PC-3 (cell line): ENCODE measurements at regions not wholly inside any gene's neighbourhood (a gene's known extent, or its start where the extent isn't known, plus 50 kb on each side); places are given as distances from the start of the nearest gene placed in this dataset.

ENCODE experiments used
- ATAC-seq: fragments of 200-7000 bp; cut with Tn5 transposase; 2 replicates; pipeline ENCODE4 v1.9.1; 2020; ENCODE audit warnings: mild to moderate bottlenecking, moderate library complexity
- BruUV-seq: library from RNA; stranded (reverse); fragments of 400-500 nt; replicated peaks from 2 replicates; lab custom pipeline; 2021; lab: Mats Ljungman, UMichigan
- CTCF ChIA-PET: fragments of 300-600 bp; sonication (Branson Sonifier 250); formaldehyde crosslinking; loops from one replicate; lab custom pipeline; 2022; ENCODE audit warnings: antibody characterized with exemption; lab: Charles Lee
- POLR2A ChIA-PET: fragments of 300-600 bp; sonication (Branson Sonifier 250); formaldehyde crosslinking; loops from one replicate; lab custom pipeline; 2022; ENCODE audit warnings: antibody characterized with exemption; ENCODE audit not compliant: unreplicated experiment; lab: Charles Lee
- DNase-seq: peaks from one replicate; pipeline ENCODE4 v3.0.0-alpha.2; 2015
- H2AFZ ChIP-seq: fragments of 300-600 bp; sonication (generic); 2 replicates; pipeline ENCODE4 v1.6.0; 2016; ENCODE audit warnings: antibody characterized with exemption, low read length
- H3F3A ChIP-seq: fragments of 300-600 bp; sonication (generic); one replicate; pipeline ENCODE4 v1.6.0; 2017; ENCODE audit warnings: antibody characterized with exemption, low read length, control low read depth, mild to moderate bottlenecking; ENCODE audit not compliant: unreplicated experiment
- H3K27ac ChIP-seq: fragments of 300-600 bp; sonication (generic); 2 replicates; pipeline ENCODE4 v1.5.1; 2016; ENCODE audit warnings: mild to moderate bottlenecking, low read length
- H3K27me3 ChIP-seq: fragments of 300-600 bp; sonication (generic); 2 replicates; pipeline ENCODE4 v1.6.1; 2016; ENCODE audit warnings: low read length, mixed read lengths
- H3K36me3 ChIP-seq: fragments of 300-600 bp; sonication (generic); 2 replicates; pipeline ENCODE4 v1.6.1; 2016; ENCODE audit warnings: low read depth, mixed run types, low read length, mixed read lengths
- H3K4me1 ChIP-seq: fragments of 300-600 bp; sonication (generic); 2 replicates; pipeline ENCODE4 v1.5.1; 2016; ENCODE audit warnings: low read length; ENCODE audit not compliant: insufficient read depth
- H3K4me2 ChIP-seq: fragments of 300-600 bp; sonication (generic); 2 replicates; pipeline ENCODE4 v1.6.0; 2016; ENCODE audit warnings: low read length
- H3K4me3 ChIP-seq: fragments of 300-600 bp; sonication (generic); 2 replicates; pipeline ENCODE4 v1.5.1; 2016; ENCODE audit warnings: mild to moderate bottlenecking, low read length, mixed read lengths
- H3K79me2 ChIP-seq: fragments of 300-600 bp; sonication (generic); 2 replicates; pipeline ENCODE4 v1.6.1; 2017; ENCODE audit warnings: low read length, mixed read lengths
- H3K9ac ChIP-seq: fragments of 300-600 bp; sonication (generic); 2 replicates; pipeline ENCODE4 v1.6.0; 2016; ENCODE audit warnings: mild to moderate bottlenecking, low read length
- H3K9me2 ChIP-seq: fragments of 300-600 bp; sonication (generic); replicated peaks from 2 replicates; pipeline ENCODE4 v1.6.1; 2016; ENCODE audit warnings: mixed run types, low read length, mixed read lengths
- H3K9me3 ChIP-seq: fragments of 300-600 bp; sonication (generic); 2 replicates; pipeline ENCODE4 v1.6.1; 2016; ENCODE audit warnings: low read length, mixed read lengths
- H4K20me1 ChIP-seq: fragments of 300-600 bp; sonication (generic); 2 replicates; pipeline ENCODE4 v1.6.1; 2016; ENCODE audit warnings: low read length, mixed read lengths
- CTCF ChIP-seq: fragments of 300-600 bp; sonication (generic); conservative IDR thresholded peaks from 2 replicates; pipeline ENCODE4 v1.5.1; 2017; ENCODE audit warnings: antibody characterized with exemption, low read depth, mild to moderate bottlenecking, low read length
- EZH2 ChIP-seq: fragments of 300-600 bp; sonication (generic); IDR thresholded peaks from one replicate; pipeline ENCODE4 v1.6.1; 2017; ENCODE audit warnings: antibody characterized with exemption, mild to moderate bottlenecking, low read length; ENCODE audit not compliant: unreplicated experiment
- EZH2phosphoT487 ChIP-seq: fragments of 300-600 bp; sonication (generic); IDR thresholded peaks from 2 replicates; pipeline ENCODE4 v1.6.1; 2018; ENCODE audit warnings: mild to moderate bottlenecking, antibody characterized with exemption, low read length, borderline replicate concordance
- intact Hi-C: fragments of 100-400 bp; cut with micrococcal nuclease; formaldehyde crosslinking; loops from 2 replicates; pipeline ENCODE4 v1.9.0; 2023

DNA sequence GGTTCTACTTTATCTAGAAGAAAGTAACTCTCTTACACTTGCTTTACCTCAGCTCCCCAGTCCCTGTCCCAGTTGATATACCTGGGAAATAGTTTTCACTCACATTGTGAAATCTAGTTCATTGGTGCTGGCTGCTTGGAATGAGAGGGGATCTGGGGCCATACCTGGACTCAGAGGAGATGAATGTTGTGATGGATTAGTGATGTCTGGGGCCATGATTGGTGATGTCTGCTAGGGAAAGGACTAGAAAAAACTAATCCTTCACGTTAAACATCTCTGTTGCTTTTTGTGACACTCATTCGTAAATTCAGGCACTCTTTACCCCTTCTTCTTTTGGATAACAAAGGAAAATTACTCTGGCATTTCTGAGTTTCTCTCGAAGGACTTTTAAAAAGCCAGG lies 152.4 kb downstream of the RAB11FIP2 start:
- no peaks in the 10 kb centered on the region for H3F3A ChIP-seq
- H3K4me2 ChIP-seq = no peak overlapping the region
- no TSS peak for BruUV-seq
- no peaks in the 10 kb centered on the region for H3K9me2 ChIP-seq
- intact Hi-C loops = no loop called here
- H3K79me2 ChIP-seq = no peaks in the 10 kb centered on the region
- H3K9ac ChIP-seq = no peak overlapping the region
- POLR2A ChIA-PET = no interaction called here
- ATAC-seq (no peak), DNase-seq (no peak)
- no peak overlapping the region for H2AFZ ChIP-seq
- no peak for TF ChIP-seq CTCF
- TF ChIP-seq EZH2phosphoT487 = no peak
- no peak for TF ChIP-seq EZH2
- H3K27ac ChIP-seq = no peak overlapping the region
- H3K9me3 ChIP-seq = no peaks in the 10 kb centered on the region
- no peaks in the 10 kb centered on the region for H3K4me1 ChIP-seq
- H3K36me3 ChIP-seq = no peaks in the 10 kb centered on the region
- H3K27me3 ChIP-seq = peaks cover 17% of the 10 kb centered on the region
- CTCF ChIA-PET = no interaction called here
- H4K20me1 ChIP-seq = no peaks in the 10 kb centered on the region
- H3K4me3 ChIP-seq = no peak overlapping the region

DNA sequence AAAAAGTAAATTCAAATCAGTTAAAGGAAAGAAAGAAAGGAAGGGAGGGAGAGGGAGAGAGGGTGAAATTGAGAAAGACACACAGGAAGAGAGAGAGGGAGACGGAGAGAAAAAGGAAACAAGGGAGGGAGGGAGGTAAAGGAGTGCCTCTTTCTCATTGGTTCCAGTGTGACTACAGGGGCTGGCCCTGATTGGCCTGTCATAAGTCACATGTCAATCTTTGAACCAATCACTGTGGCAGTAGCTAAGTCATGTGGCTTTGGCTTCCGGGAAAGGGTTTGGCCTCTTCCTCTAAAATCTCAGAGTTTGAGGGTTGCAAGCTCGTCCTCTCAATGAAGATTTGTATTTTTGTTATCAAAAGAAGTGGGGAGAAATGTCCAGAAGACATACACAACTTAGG lies 150.2 kb downstream of the RAB11FIP2 start:
- Histone ChIP-seq H2AFZ (no peak overlapping the region), H3F3A (no peaks in the 10 kb centered on the region), H3K27ac (no peak overlapping the region), H3K9me3 (no peaks in the 10 kb centered on the region), H3K36me3 (no peaks in the 10 kb centered on the region), H3K9me2 (no peaks in the 10 kb centered on the region), H3K79me2 (no peaks in the 10 kb centered on the region), H3K4me3 (no peak overlapping the region), H3K9ac (no peak overlapping the region), H4K20me1 (no peaks in the 10 kb centered on the region), H3K4me1 (no peaks in the 10 kb centered on the region), H3K27me3 (peaks cover 9% of the 10 kb centered on the region), H3K4me2 (no peak overlapping the region)
- BruUV-seq = no TSS peak
- POLR2A ChIA-PET = interaction anchor here (0.5 to 0.7 kb wide), 3 partner anchors 7 to 230 kb away, joined by 5 to 14 read pairs (median 5); no protein-coding TSS in a partner anchor
- no peak for DNase-seq
- intact Hi-C loops = no loop called here
- TF ChIP-seq CTCF (no peak), EZH2 (no peak), EZH2phosphoT487 (no peak)
- ATAC-seq = no peak
- CTCF ChIA-PET = no interaction called here

GRCh38 chr10:117899181-117899683 lies 147.5 kb downstream of the RAB11FIP2 start:
- TF ChIP-seq EZH2phosphoT487 (no peak), EZH2 (no peak), CTCF (no peak)
- BruUV-seq = no TSS peak
- Histone ChIP-seq H3K4me3 (no peak overlapping the region), H4K20me1 (no peaks in the 10 kb centered on the region), H3K9me2 (no peaks in the 10 kb centered on the region), H3K4me2 (no peak overlapping the region), H3K79me2 (no peaks in the 10 kb centered on the region), H3K9me3 (no peaks in the 10 kb centered on the region), H3K27ac (no peak overlapping the region), H2AFZ (no peak overlapping the region), H3K36me3 (no peaks in the 10 kb centered on the region), H3K9ac (no peak overlapping the region), H3K4me1 (no peaks in the 10 kb centered on the region), H3K27me3 (peaks cover 29% of the 10 kb centered on the region), H3F3A (no peaks in the 10 kb centered on the region)
- CTCF ChIA-PET = no interaction called here
- POLR2A ChIA-PET = no interaction called here
- intact Hi-C loops = no loop called here
- DNase-seq = peak; percentile 14
- ATAC-seq = no peak
